Ovary (tissue), 3 donors: ENCODE measurements at regions not wholly inside any gene's neighbourhood (a gene's known extent, or its start where the extent isn't known, plus 50 kb on each side); places are given as distances from the start of the nearest gene placed in this dataset.

Experiments
- EP300 ChIP-seq: sonication (generic); formaldehyde crosslinking; IDR thresholded peaks from one replicate; pipeline ENCODE4 v1.6.1; 2017; ENCODE audit warnings: antibody characterized with exemption
- POLR2A ChIP-seq: fragments of 450-650 bp; IDR thresholded peaks from one replicate; pipeline ENCODE4 v1.6.1; 2017; ENCODE audit warnings: antibody characterized with exemption, mild to moderate bottlenecking, moderate library complexity
- TF ChIP-seq, protein P1 (sequence below), 3 donors: fragments of 450-650 bp in 2 of 3; fragments of 200-600 bp in 1 of 3; IDR thresholded peaks; one replicate each; pipeline versions ENCODE4 v1.5.1 to v1.8.0; 2016 to 2022; ENCODE audit warnings: antibody characterized with exemption in 3 of 3, mild to moderate bottlenecking in 1 of 3
- donor health status: DM: no; HTN: no; CAD: no.

- TF ChIP-seq, protein P1, sequence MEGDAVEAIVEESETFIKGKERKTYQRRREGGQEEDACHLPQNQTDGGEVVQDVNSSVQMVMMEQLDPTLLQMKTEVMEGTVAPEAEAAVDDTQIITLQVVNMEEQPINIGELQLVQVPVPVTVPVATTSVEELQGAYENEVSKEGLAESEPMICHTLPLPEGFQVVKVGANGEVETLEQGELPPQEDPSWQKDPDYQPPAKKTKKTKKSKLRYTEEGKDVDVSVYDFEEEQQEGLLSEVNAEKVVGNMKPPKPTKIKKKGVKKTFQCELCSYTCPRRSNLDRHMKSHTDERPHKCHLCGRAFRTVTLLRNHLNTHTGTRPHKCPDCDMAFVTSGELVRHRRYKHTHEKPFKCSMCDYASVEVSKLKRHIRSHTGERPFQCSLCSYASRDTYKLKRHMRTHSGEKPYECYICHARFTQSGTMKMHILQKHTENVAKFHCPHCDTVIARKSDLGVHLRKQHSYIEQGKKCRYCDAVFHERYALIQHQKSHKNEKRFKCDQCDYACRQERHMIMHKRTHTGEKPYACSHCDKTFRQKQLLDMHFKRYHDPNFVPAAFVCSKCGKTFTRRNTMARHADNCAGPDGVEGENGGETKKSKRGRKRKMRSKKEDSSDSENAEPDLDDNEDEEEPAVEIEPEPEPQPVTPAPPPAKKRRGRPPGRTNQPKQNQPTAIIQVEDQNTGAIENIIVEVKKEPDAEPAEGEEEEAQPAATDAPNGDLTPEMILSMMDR (IDR thresholded peaks at IDR 0.05), result no peak
- TF ChIP-seq POLR2A, result no peak
- TF ChIP-seq EP300, result no peak
These were observed 280.4 kb downstream of the CDH9 start for GRCh38 chr5:26757941-26758340.
